ENCODE measurements at regions not wholly inside any gene's neighbourhood (a gene's known extent, or its start where the extent isn't known, plus 50 kb on each side); places are given as distances from the start of the nearest gene placed in this dataset.

- no peak for FAIRE-seq
- peak overlapping the region; percentile 75 for H3K4me2 ChIP-seq
- ChIA-PET CTCF (interaction anchor here (1.0 to 6.6 kb wide), 10 partner anchors 11 to 79 kb away, joined by 3 to 30 read pairs (median 4); no protein-coding TSS in a partner anchor), POLR2A (no interaction called here)
- no peak for ATAC-seq
- no peaks in the 10 kb centered on the region for H3K9me3 ChIP-seq
- 77% methylated on average over 6 of the region's 6 CpGs for WGBS (ENCODE audit: missing lambda C conversion rate)
- peaks cover 60% of the 10 kb centered on the region for H3K4me1 ChIP-seq
- no peak for DNase-seq (ENCODE audit: low read depth in 1 of 2, low spot score in 1 of 2)
- H3K27ac ChIP-seq = peak overlapping the region; percentile 76 to 82
- TF ChIP-seq MAZ (IDR thresholded peaks at IDR 0.05; ENCODE audit: borderline replicate concordance, low read depth, low read length) = no peak
- TF ChIP-seq EP300 (IDR thresholded peaks at IDR 0.05) = no peak
- TF ChIP-seq REST (IDR thresholded peaks at IDR 0.05) = no peak
- no peak overlapping the region for H3K4me3 ChIP-seq
Measured at GRCh38 chr7:131626643-131627042, 70.2 kb upstream of the PODXL start.

GRCh38 chr7:131625817-131626372 lies 69.5 kb upstream of the PODXL start:
- peak overlapping the region; percentile 75 for H3K4me2 ChIP-seq

More at GRCh38 chr7:131625817-131626372, 69.5 kb upstream of the PODXL start:
- Histone ChIP-seq H3K27ac (peak overlapping the region; percentile 76 to 82), H3K4me1 (peaks cover 62% of the 10 kb centered on the region), H3K4me3 (0 out of 3 replicates have a peak overlapping the region, but pooled peaks have one; percentile 14), H3K9me3 (no peaks in the 10 kb centered on the region)
- POLR2A ChIA-PET = interaction anchor here (0.6 to 0.9 kb wide), 2 partner anchors 27 to 519 kb away, joined by 3 to 4 read pairs; no protein-coding TSS in a partner anchor
- ATAC-seq (peak; percentile 87 to 90), FAIRE-seq (peak; percentile 46), DNase-seq (ENCODE audit: low read depth in 1 of 2, low spot score in 1 of 2) (peak; percentile 87)
- CTCF ChIA-PET = interaction anchor here (0.7 to 6.6 kb wide), 17 partner anchors 8 to 123 kb away, joined by 3 to 30 read pairs (median 3); no protein-coding TSS in a partner anchor
- TF ChIP-seq BCL3 (IDR thresholded peaks at IDR 0.05) (0 out of 3 replicates have a peak, but pooled peaks have one; percentile 18), CTCF (IDR thresholded peaks at IDR 0.05) (0 out of 3 replicates have a peak, but pooled peaks have one; percentile 10), SMC3 (IDR thresholded peaks at IDR 0.05) (peak; percentile 29; the same call in 1 of the 3 replicates), ZFP36 (IDR thresholded peaks at IDR 0.05; ENCODE audit: borderline replicate concordance, partially characterized antibody) (no peak), FOSL2 (IDR thresholded peaks at IDR 0.05) (peak; percentile 30; the same call in 1 of the 2 replicates), FOSL2 (CRISPR knock-in tag; IDR thresholded peaks at IDR 0.05) (peak; percentile 79), JUNB (IDR thresholded peaks at IDR 0.05) (peak; percentile 37; the same call in 1 of the 2 replicates), MAX (IDR thresholded peaks at IDR 0.05) (peak; percentile 55; the same call in 1 of the 2 replicates), E2F6 (IDR thresholded peaks at IDR 0.05; ENCODE audit: borderline replicate concordance, low read depth) (no peak), MYC (IDR thresholded peaks at IDR 0.05; ENCODE audit: borderline replicate concordance, low read length) (0 out of 2 replicates have a peak, but pooled peaks have one; percentile 0), JUN (IDR thresholded peaks at IDR 0.05) (0 out of 5 replicates have a peak, but pooled peaks of 1 of the 2 experiments have one; percentile 52), GATA3 (IDR thresholded peaks at IDR 0.05; ENCODE audit: borderline replicate concordance) (peak; percentile 72; the same call in 1 of the 2 replicates), RAD21 (conservative IDR thresholded peaks at IDR 0.05 in 1 of 2, IDR thresholded peaks at IDR 0.05 in 1 of 2) (peak in 1 of 2 experiments; percentile 27; a peak in 3 of 5 replicates), PBX3 (IDR thresholded peaks at IDR 0.05) (peak; percentile 25; the same call in 1 of the 2 replicates), NFE2L2 (conservative IDR thresholded peaks at IDR 0.05; ENCODE audit: low read length) (no peak), RFX5 (IDR thresholded peaks at IDR 0.05) (no peak), CHD4 (IDR thresholded peaks at IDR 0.05; ENCODE audit: borderline replicate concordance) (no peak), EP300 (IDR thresholded peaks at IDR 0.05) (peak in 1 of 2 experiments; percentile 40; a peak in 1 of 5 replicates)
- WGBS (ENCODE audit: missing lambda C conversion rate) = 10% methylated on average over 8 of the region's 12 CpGs

Measured in A549 (cell line).